ENCODE measurements at regions not wholly inside any gene's neighbourhood (a gene's known extent, or its start where the extent isn't known, plus 50 kb on each side); places are given as distances from the start of the nearest gene placed in this dataset.

- no peak for DNase-seq
Observed at GRCh38 chr14:51400139-51400538, 160.1 kb downstream of the TMX1 start.

- no peak for DNase-seq
Observed at GRCh38 chr14:51401272-51401671, 161.2 kb downstream of the TMX1 start.

- DNase-seq: no peak
Observed at GRCh38 chr14:51401756-51402155, 161.7 kb downstream of the TMX1 start.

GRCh38 chr14:51410897-51411296, 170.8 kb downstream of the TMX1 start:
- no peak for DNase-seq

GRCh38 chr14:51419685-51420084, 179.6 kb downstream of the TMX1 start:
- no peak for DNase-seq

- no peak for DNase-seq
Observed at GRCh38 chr14:51422704-51423103, 182.7 kb downstream of the TMX1 start.

GRCh38 chr14:51424041-51424440, 184.0 kb downstream of the TMX1 start:
- no peak for DNase-seq

GRCh38 chr14:51424561-51425251, 184.7 kb downstream of the TMX1 start:
- DNase-seq: no peak

GRCh38 chr14:51428981-51429380, 188.9 kb downstream of the TMX1 start:
- no peak for DNase-seq

GRCh38 chr14:51430079-51430478, 190.0 kb downstream of the TMX1 start:
- no peak for DNase-seq

- DNase-seq: no peak
Observed at GRCh38 chr14:51430633-51431032, 190.6 kb downstream of the TMX1 start.

GRCh38 chr14:51431033-51431709, 191.1 kb downstream of the TMX1 start:
- no peak for DNase-seq

- DNase-seq: no peak
Observed at GRCh38 chr14:51431741-51432140, 191.7 kb downstream of the TMX1 start.

- DNase-seq: no peak
Observed at GRCh38 chr14:51432302-51432948, 192.4 kb downstream of the TMX1 start.

- no peak for DNase-seq
Observed at GRCh38 chr14:51436630-51437029, 196.6 kb downstream of the TMX1 start.

GRCh38 chr14:51439896-51440295, 199.8 kb downstream of the TMX1 start:
- no peak for DNase-seq

- no peak for DNase-seq
Observed at GRCh38 chr14:51441001-51441400, 201.0 kb downstream of the TMX1 start.

- DNase-seq: no peak
Observed at GRCh38 chr14:51442513-51443175, 202.6 kb downstream of the TMX1 start.

- peak; percentile 89 for DNase-seq
Observed at GRCh38 chr14:51443195-51444018, 203.4 kb downstream of the TMX1 start.

- DNase-seq: no peak
Observed at GRCh38 chr14:51444353-51445000, 204.4 kb downstream of the TMX1 start.

GRCh38 chr14:51445001-51445390, 204.9 kb downstream of the TMX1 start:
- no peak for DNase-seq

GRCh38 chr14:51446771-51447170, 204.9 kb upstream of the FRMD6 start:
- no peak for DNase-seq
